Mucosa of descending colon (tissue), 3 donors: ENCODE measurements at regions not wholly inside any gene's neighbourhood (a gene's known extent, or its start where the extent isn't known, plus 50 kb on each side); places are given as distances from the start of the nearest gene placed in this dataset.

Source experiments
- ATAC-seq: fragments of 200-7000 bp; cut with Tn5 transposase; one replicate; pipeline ENCODE4 v1.9.1; 2020; ENCODE audit warnings: mild to moderate bottlenecking, moderate library complexity
- DNase-seq, 3 donors: peaks; one replicate each; pipeline ENCODE4 v3.0.0-alpha.2; 2020
- H3K36me3 ChIP-seq: fragments of 200-600 bp; one replicate; pipeline ENCODE4 v1.8.0; 2021; ENCODE audit warnings: low read depth, mild to moderate bottlenecking
- H3K4me1 ChIP-seq: fragments of 200-600 bp; one replicate; pipeline ENCODE4 v1.8.0; 2021; ENCODE audit warnings: low read depth, mild to moderate bottlenecking
- H3K4me3 ChIP-seq: fragments of 200-600 bp; one replicate; pipeline ENCODE4 v1.8.0; 2021; ENCODE audit warnings: mild to moderate bottlenecking
- H3K9me3 ChIP-seq: fragments of 200-600 bp; one replicate; pipeline ENCODE4 v1.8.0; 2021; ENCODE audit warnings: mild to moderate bottlenecking
- intact Hi-C, 2 donors: fragments of 100-400 bp; cut with DNase I in 1 of 2; cut with micrococcal nuclease in 1 of 2; formaldehyde crosslinking; loops; one replicate each; pipeline versions ENCODE4 v1.11.0 to v1.11.1; 2022; cut with DNase I, micrococcal nuclease
- TF ChIP-seq, protein P1 (sequence below): fragments of 200-600 bp; IDR thresholded peaks from one replicate; pipeline ENCODE4 v1.8.0; 2022; ENCODE audit warnings: antibody characterized with exemption, mild to moderate bottlenecking
- donor health status: DM: no; HTN: no; CAD: no; lungs with moderate emphysema.
- donor health status: DM: no; HTN: no; CAD: no.
- donor health status: DM: no; HTN: yes; CAD: no.

DNA sequence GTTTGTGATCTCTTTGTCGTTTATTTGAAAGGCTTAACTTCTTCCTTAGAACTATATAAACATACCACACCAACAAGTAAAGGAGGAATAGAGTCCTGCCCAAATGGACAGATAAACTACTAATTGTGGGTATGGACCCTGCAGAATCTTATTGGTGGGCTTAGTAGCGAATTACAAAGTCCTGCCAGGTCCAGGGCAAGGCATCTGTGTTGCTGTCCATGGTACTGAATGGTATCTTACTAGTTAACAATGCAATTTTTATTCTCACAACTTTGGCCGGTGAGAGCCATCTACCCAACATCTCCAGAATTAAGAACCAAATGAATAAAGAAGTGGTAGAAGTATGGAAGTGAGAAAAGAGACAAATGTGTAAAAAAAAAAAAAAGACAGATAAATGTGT, 1782.4 kb upstream of the WWC1 start:
- peaks cover 18% of the 10 kb centered on the region for H3K9me3 ChIP-seq
- H3K4me3 ChIP-seq, result no peak overlapping the region
- no peak for ATAC-seq
- no peaks in the 10 kb centered on the region for H3K4me1 ChIP-seq
- TF ChIP-seq, protein P1, sequence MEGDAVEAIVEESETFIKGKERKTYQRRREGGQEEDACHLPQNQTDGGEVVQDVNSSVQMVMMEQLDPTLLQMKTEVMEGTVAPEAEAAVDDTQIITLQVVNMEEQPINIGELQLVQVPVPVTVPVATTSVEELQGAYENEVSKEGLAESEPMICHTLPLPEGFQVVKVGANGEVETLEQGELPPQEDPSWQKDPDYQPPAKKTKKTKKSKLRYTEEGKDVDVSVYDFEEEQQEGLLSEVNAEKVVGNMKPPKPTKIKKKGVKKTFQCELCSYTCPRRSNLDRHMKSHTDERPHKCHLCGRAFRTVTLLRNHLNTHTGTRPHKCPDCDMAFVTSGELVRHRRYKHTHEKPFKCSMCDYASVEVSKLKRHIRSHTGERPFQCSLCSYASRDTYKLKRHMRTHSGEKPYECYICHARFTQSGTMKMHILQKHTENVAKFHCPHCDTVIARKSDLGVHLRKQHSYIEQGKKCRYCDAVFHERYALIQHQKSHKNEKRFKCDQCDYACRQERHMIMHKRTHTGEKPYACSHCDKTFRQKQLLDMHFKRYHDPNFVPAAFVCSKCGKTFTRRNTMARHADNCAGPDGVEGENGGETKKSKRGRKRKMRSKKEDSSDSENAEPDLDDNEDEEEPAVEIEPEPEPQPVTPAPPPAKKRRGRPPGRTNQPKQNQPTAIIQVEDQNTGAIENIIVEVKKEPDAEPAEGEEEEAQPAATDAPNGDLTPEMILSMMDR, result no peak
- DNase-seq, result no peak
- intact Hi-C loops, result no loop called here
- H3K36me3 ChIP-seq, result no peaks in the 10 kb centered on the region

DNA sequence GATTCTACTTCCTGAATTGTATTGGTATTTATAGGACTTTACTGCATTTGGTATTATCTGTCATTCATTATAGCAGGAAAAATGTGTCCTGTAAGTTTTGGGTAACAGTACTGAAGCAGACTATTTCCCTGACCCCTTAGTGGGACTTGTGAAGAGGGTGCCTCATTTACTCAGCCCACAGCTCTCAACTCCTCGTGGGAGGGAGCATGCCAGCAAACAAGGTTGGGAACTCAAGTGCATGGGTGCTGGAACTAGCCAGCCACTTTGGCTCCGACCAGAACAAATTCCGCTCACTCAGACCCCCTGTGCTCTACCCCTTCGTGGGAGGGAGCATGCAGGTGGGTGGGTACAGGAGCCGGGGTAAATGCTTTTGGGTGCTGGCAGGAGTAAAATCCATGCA, 1773.5 kb upstream of the WWC1 start:
- ATAC-seq (no peak), DNase-seq (no peak)
- Histone ChIP-seq H3K9me3 (peaks cover 19% of the 10 kb centered on the region), H3K36me3 (no peaks in the 10 kb centered on the region), H3K4me1 (no peaks in the 10 kb centered on the region), H3K4me3 (no peak overlapping the region)
- intact Hi-C loops, result no loop called here
- TF ChIP-seq, protein P1, result no peak

DNA sequence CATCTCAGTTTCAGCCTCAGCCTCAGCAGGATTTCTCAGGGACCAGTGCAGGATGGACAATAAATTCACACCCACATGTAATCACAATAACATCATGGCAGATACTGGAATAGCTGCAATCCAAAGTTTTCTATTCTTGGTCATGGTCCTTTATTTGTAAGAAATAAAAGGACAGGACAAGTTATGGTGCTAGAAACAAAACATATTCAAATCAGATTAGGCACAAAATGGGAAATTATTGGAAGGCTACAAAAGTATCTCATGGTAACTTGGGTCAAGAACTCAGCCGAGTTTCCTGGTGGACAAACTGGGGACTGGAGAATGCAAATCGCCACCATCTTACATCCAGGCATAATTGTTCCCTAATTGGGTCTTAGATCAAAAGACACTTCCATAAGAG, 1768.2 kb upstream of the WWC1 start:
- intact Hi-C loops, result no loop called here
- ATAC-seq, result no peak
- Histone ChIP-seq H3K9me3 (no peaks in the 10 kb centered on the region), H3K4me1 (no peaks in the 10 kb centered on the region), H3K36me3 (no peaks in the 10 kb centered on the region), H3K4me3 (no peak overlapping the region)
- no peak for DNase-seq
- TF ChIP-seq, protein P1, result no peak

DNA sequence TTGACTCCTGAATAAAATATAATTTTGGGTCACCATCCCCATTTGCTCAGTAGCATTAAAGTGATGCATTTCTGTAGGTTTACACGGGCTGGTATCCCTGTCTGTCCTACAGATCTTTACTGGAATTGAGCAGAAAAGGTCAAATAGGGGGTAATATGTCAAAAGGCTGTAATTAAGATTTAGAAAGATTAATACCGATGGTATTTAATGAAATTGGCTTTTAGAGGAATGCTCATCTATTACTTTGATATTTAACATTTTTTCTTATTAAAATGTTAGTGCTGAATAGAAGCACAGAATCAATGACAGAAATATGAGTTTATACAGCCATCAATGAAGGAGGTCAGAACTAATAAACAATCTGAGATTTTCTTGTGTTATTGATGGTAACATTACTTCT, 1762.2 kb upstream of the WWC1 start:
- ATAC-seq, result no peak
- Histone ChIP-seq H3K4me1 (no peaks in the 10 kb centered on the region), H3K36me3 (no peaks in the 10 kb centered on the region), H3K4me3 (no peak overlapping the region), H3K9me3 (peaks cover 9% of the 10 kb centered on the region)
- DNase-seq, result no peak
- TF ChIP-seq, protein P1, result no peak
- intact Hi-C loops, result no loop called here

DNA sequence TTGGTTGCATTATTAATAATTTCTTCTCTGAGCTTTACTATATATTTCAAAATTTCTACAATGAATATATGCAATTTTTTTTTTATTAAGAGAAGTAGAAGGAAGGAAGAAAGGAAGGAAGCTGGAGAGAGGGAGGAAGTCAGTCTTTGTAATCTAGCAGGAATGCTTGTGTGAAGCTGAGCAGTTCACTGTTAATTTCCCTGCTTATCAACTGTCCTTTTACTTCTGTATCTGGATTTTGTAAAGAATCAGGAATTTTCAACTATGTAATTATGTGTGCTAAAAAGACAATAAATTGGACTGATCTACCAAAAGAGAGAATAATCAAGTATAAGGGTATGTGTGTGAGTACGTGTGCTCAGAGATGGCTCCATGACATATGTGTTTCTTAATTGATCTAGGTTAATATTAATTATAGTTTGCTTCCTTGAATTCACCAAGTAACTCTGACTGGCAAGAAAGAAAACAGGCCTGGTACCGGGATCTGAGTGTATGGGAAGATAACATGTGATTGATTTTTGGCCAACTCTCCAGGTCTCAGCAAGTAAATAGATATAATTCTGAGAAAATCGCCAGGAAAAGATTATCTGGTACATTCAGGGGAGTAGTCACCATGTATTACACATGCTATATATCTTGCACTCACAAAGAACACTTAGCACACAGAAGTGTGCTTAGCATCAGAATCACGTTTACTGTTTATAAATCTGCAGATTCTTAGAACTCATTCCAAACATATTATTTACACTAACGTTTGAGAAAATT, 1758.8 kb upstream of the WWC1 start:
- intact Hi-C loops, result no loop called here
- DNase-seq, result no peak
- Histone ChIP-seq H3K4me3 (no peak overlapping the region), H3K36me3 (no peaks in the 10 kb centered on the region), H3K4me1 (no peaks in the 10 kb centered on the region), H3K9me3 (peaks cover 9% of the 10 kb centered on the region)
- TF ChIP-seq, protein P1, result no peak
- ATAC-seq, result no peak

DNA sequence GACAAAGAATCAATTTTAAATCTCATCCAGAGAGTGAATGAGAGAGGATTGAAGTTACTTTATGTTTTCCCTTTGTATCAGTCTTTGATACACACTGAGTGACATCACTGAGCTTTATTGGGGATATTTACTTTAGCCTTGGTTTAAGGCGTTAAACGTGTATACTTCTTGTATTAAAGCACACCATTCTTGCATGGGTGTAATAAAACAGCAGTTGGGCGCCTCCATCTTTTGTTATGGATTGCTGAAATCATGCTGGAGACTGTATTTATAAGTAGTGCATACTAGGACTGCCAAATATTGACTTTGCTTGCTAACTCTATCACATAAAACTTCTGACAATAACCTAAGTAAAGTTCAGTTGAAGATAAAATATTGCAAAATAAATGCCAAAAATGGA, 1755.8 kb upstream of the WWC1 start:
- DNase-seq, result no peak
- TF ChIP-seq, protein P1, result no peak
- intact Hi-C loops, result no loop called here
- no peaks in the 10 kb centered on the region for H3K36me3 ChIP-seq
- ATAC-seq, result no peak
- H3K9me3 ChIP-seq, result peaks cover 19% of the 10 kb centered on the region
- no peaks in the 10 kb centered on the region for H3K4me1 ChIP-seq
- H3K4me3 ChIP-seq, result no peak overlapping the region
